H1 (cell line): ENCODE measurements at regions not wholly inside any gene's neighbourhood (a gene's known extent, or its start where the extent isn't known, plus 50 kb on each side); places are given as distances from the start of the nearest gene placed in this dataset.

Source experiments
- CTCF ChIA-PET: fragments of 300-600 bp; sonication (Branson Sonifier 250); formaldehyde crosslinking; loops from one replicate; lab custom pipeline; 2021; ENCODE audit not compliant: partially characterized antibody; lab: Charles Lee
- POLR2A ChIA-PET: fragments of 300-600 bp; sonication (Branson Sonifier 250); formaldehyde crosslinking; loops from one replicate; lab custom pipeline; 2021; ENCODE audit warnings: inconsistent platforms; ENCODE audit not compliant: partially characterized antibody; lab: Charles Lee
- DNase-seq, 2 experiments: peaks; one replicate each; pipeline versions ENCODE4 v3.0.0 to v3.0.0-alpha.2; 2010 to 2022; ENCODE audit warnings: low spot score in 2 of 2, low read depth in 1 of 2, mixed read lengths in 1 of 2
- FAIRE-seq: peaks from 2 replicates; lab custom pipeline; 2011; peaks lifted over from hg19 to GRCh38; lab: Jason Lieb, UNC
- H2AFZ ChIP-seq: 2 replicates; pipeline ENCODE4 v1.8.1; 2012; ENCODE audit warnings: low read length, inconsistent platforms
- H2AK5ac ChIP-seq: 2 replicates; pipeline ENCODE4 v1.6.1; 2013; ENCODE audit warnings: low read depth, low read length
- H2BK120ac ChIP-seq: replicated peaks from 2 replicates; pipeline ENCODE3; 2013; ENCODE audit warnings: low read depth, low read length, inconsistent platforms
- H2BK12ac ChIP-seq: 2 replicates; pipeline ENCODE4 v1.6.1; 2013; ENCODE audit warnings: low read depth, low read length
- H2BK15ac ChIP-seq: 2 replicates; pipeline ENCODE4 v1.6.1; 2013; ENCODE audit warnings: low read length
- H2BK20ac ChIP-seq: 2 replicates; pipeline ENCODE4 v1.6.1; 2013; ENCODE audit warnings: low read length
- H2BK5ac ChIP-seq: 2 replicates; pipeline ENCODE4 v1.6.1; 2013; ENCODE audit warnings: low read depth, low read length
- H3K14ac ChIP-seq: 2 replicates; pipeline ENCODE4 v1.6.1; 2013; ENCODE audit warnings: inconsistent platforms; ENCODE audit not compliant: insufficient read length
- H3K18ac ChIP-seq: 2 replicates; pipeline ENCODE4 v1.6.1; 2013; ENCODE audit warnings: low read length; ENCODE audit errors: extremely low read depth
- H3K23ac ChIP-seq: 2 replicates; pipeline ENCODE4 v1.6.1; 2013; ENCODE audit warnings: inconsistent platforms; ENCODE audit not compliant: insufficient read length
- H3K23me2 ChIP-seq: 2 replicates; pipeline ENCODE4 v1.6.1; 2013; ENCODE audit warnings: low read depth, low read length
- H3K27ac ChIP-seq: 2 replicates; pipeline ENCODE4 v1.6.1; 2011; ENCODE audit warnings: low read depth, low read length, inconsistent platforms
- H3K27me3 ChIP-seq, 4 experiments: replicated peaks in 1 of 4; 1 replicate in 1 of 4; 2 replicates in 3 of 4; pipeline versions ENCODE4 v1.6.1 to v1.8.1; 2011 to 2013; ENCODE audit warnings: low read length in 3 of 4, mild to moderate bottlenecking in 3 of 4, inconsistent platforms in 2 of 4, mixed read lengths in 2 of 4, moderate library complexity in 1 of 4; ENCODE audit not compliant: control insufficient read depth in 3 of 4, insufficient read depth in 3 of 4; ENCODE audit errors: extremely low read depth in 1 of 4
- H3K36me3 ChIP-seq, 4 experiments: 2 replicates each; pipeline versions ENCODE4 v1.6.1 to v1.8.1; 2011 to 2013; ENCODE audit warnings: mild to moderate bottlenecking in 4 of 4, low read length in 3 of 4, moderate library complexity in 2 of 4, control low read depth in 1 of 4, inconsistent platforms in 1 of 4; ENCODE audit not compliant: insufficient read depth in 4 of 4, control insufficient read depth in 2 of 4
- H3K4ac ChIP-seq: replicated peaks from 2 replicates; pipeline ENCODE3; 2013; ENCODE audit warnings: low read length, low read depth, mixed read lengths, inconsistent platforms; ENCODE audit not compliant: insufficient read length
- H3K4me1 ChIP-seq, 4 experiments: replicated peaks in 1 of 4; 1 replicate in 1 of 4; 2 replicates in 3 of 4; pipeline versions ENCODE4 v1.6.1 to v1.8.1; 2011 to 2013; ENCODE audit warnings: low read length in 3 of 4, inconsistent platforms in 2 of 4, mixed read lengths in 1 of 4; ENCODE audit not compliant: insufficient read depth in 4 of 4, control insufficient read depth in 3 of 4
- H3K4me2 ChIP-seq, 2 experiments: 2 replicates each; pipeline versions ENCODE4 v1.6.1 to v1.8.1; 2011 to 2013; ENCODE audit warnings: low read depth in 2 of 2, low read length in 2 of 2, control low read depth in 1 of 2, inconsistent platforms in 1 of 2, mild to moderate bottlenecking in 1 of 2; ENCODE audit not compliant: insufficient read depth in 1 of 2
- H3K4me3 ChIP-seq, 4 experiments: fragments of 200-600, 300-600 bp in 1 of 4; sonication (generic), shearing (Covaris generic), sonication (Bioruptor Twin) in 1 of 4; 2 replicates each; pipeline versions ENCODE4 v1.5.1 to v1.8.1; 2011 to 2016; ENCODE audit warnings: low read length in 4 of 4, low read depth in 3 of 4, control low read depth in 2 of 4, inconsistent platforms in 2 of 4, mild to moderate bottlenecking in 2 of 4, mixed read lengths in 1 of 4, moderate library complexity in 1 of 4; ENCODE audit not compliant: insufficient read depth in 2 of 4; ENCODE audit errors: extremely low read depth in 1 of 4
- H3K56ac ChIP-seq: replicated peaks from 2 replicates; pipeline ENCODE3; 2013; ENCODE audit warnings: low read depth, mild to moderate bottlenecking, mixed read lengths, low read length, inconsistent platforms; ENCODE audit not compliant: insufficient read length
- H3K79me1 ChIP-seq: 2 replicates; pipeline ENCODE4 v1.6.1; 2013; ENCODE audit warnings: low read depth, low read length, control low read depth
- H3K79me2 ChIP-seq, 2 experiments: 2 replicates each; pipeline versions ENCODE4 v1.6.1 to v1.8.1; 2012 to 2013; ENCODE audit warnings: low read length in 2 of 2, mild to moderate bottlenecking in 2 of 2, inconsistent platforms in 1 of 2; ENCODE audit not compliant: insufficient read depth in 2 of 2, control insufficient read depth in 1 of 2
- H3K9ac ChIP-seq, 4 experiments: replicated peaks in 1 of 4; 1 replicate in 1 of 4; 2 replicates in 3 of 4; pipeline versions ENCODE4 v1.6.1 to v1.8.1; 2011 to 2013; ENCODE audit warnings: low read depth in 3 of 4, low read length in 3 of 4, control low read depth in 2 of 4, mild to moderate bottlenecking in 2 of 4, moderate library complexity in 2 of 4, inconsistent platforms in 1 of 4; ENCODE audit errors: extremely low read depth in 1 of 4
- H3K9me3 ChIP-seq, 2 experiments: 2 replicates each; pipeline versions ENCODE4 v1.6.1 to v1.8.1; 2012 to 2013; ENCODE audit warnings: mild to moderate bottlenecking in 2 of 2, moderate library complexity in 2 of 2, control low read depth in 1 of 2, inconsistent platforms in 1 of 2, low read depth in 1 of 2, low read length in 1 of 2, mixed read lengths in 1 of 2; ENCODE audit not compliant: insufficient read depth in 2 of 2
- H4K20me1 ChIP-seq, 2 experiments: replicated peaks in 1 of 2; 2 replicates each; pipeline versions ENCODE3 to v1.8.1; 2011 to 2013; ENCODE audit warnings: inconsistent platforms in 2 of 2, low read length in 2 of 2, mild to moderate bottlenecking in 1 of 2; ENCODE audit not compliant: insufficient read depth in 2 of 2, control insufficient read depth in 1 of 2
- H4K5ac ChIP-seq: 2 replicates; pipeline ENCODE4 v1.6.1; 2013; ENCODE audit warnings: low read length, low read depth, mixed read lengths, inconsistent platforms; ENCODE audit not compliant: insufficient read length
- H4K8ac ChIP-seq: 2 replicates; pipeline ENCODE4 v1.8.0; 2013; ENCODE audit warnings: mild to moderate bottlenecking, moderate library complexity, low read length, inconsistent platforms; ENCODE audit not compliant: insufficient read depth; ENCODE audit errors: extremely low read depth
- H4K91ac ChIP-seq: replicated peaks from 2 replicates; pipeline ENCODE3; 2013; ENCODE audit warnings: low read length, mixed read lengths, inconsistent platforms; ENCODE audit not compliant: insufficient read length
- BACH1 ChIP-seq: IDR thresholded peaks from 2 replicates; pipeline ENCODE4 v1.6.1; 2012; ENCODE audit warnings: low read length, improper control_type of control experiment
- BCL11A ChIP-seq, 2 experiments: IDR thresholded peaks; one replicate each; pipeline ENCODE4 v1.6.1; 2011; ENCODE audit warnings: low read depth in 2 of 2, low read length in 2 of 2, mild to moderate bottlenecking in 2 of 2
- CBX5 ChIP-seq: fragments of 300-800, 300-1000 bp; sonication (generic); IDR thresholded peaks from 2 replicates; pipeline ENCODE4 v1.7.1; 2016; ENCODE audit warnings: antibody characterized with exemption, low read length, low read depth
- CHD1 ChIP-seq: IDR thresholded peaks from 2 replicates; pipeline ENCODE4 v1.6.1; 2012; ENCODE audit warnings: low read depth, low read length, improper control_type of control experiment
- HDAC2 ChIP-seq, 2 experiments: fragments of 300-600 bp in 1 of 2; sonication (generic) in 1 of 2; IDR thresholded peaks; 2 replicates each; pipeline ENCODE4 v1.6.1; 2011 to 2012; ENCODE audit warnings: low read depth in 2 of 2, low read length in 2 of 2, mild to moderate bottlenecking in 2 of 2, moderate library complexity in 2 of 2, borderline replicate concordance in 1 of 2, inconsistent platforms in 1 of 2
- KDM4A ChIP-seq: IDR thresholded peaks from one replicate; pipeline ENCODE4 v1.7.1; 2012; ENCODE audit warnings: low read depth, mild to moderate bottlenecking, moderate library complexity, low read length, inconsistent platforms; ENCODE audit not compliant: severe bottlenecking
- MAFK ChIP-seq: IDR thresholded peaks from 2 replicates; pipeline ENCODE4 v1.6.1; 2012; ENCODE audit warnings: low read depth, mild to moderate bottlenecking, improper control_type of control experiment, low read length
- NANOG ChIP-seq: IDR thresholded peaks from 2 replicates; pipeline ENCODE4 v1.6.1; 2011; ENCODE audit warnings: low read length, low read depth, mild to moderate bottlenecking, inconsistent platforms; ENCODE audit not compliant: insufficient read depth, poor library complexity, severe bottlenecking
- POLR2AphosphoS5 ChIP-seq: IDR thresholded peaks from 2 replicates; pipeline ENCODE4 v1.6.1; 2011; ENCODE audit warnings: low read depth, low read length
- RXRA ChIP-seq: IDR thresholded peaks from 2 replicates; pipeline ENCODE4 v1.6.1; 2011; ENCODE audit warnings: low read depth, mild to moderate bottlenecking, low read length, moderate library complexity; ENCODE audit not compliant: insufficient read depth
- SIRT6 ChIP-seq: IDR thresholded peaks from one replicate; pipeline ENCODE4 v1.7.1; 2012; ENCODE audit warnings: low read length, inconsistent platforms
- SP1 ChIP-seq: IDR thresholded peaks from 2 replicates; pipeline ENCODE4 v1.6.1; 2011; ENCODE audit warnings: low read depth, low read length
- SRF ChIP-seq: IDR thresholded peaks from 2 replicates; pipeline ENCODE4 v1.6.1; 2011; ENCODE audit warnings: mild to moderate bottlenecking, low read depth, low read length, moderate library complexity
- ZNF274 ChIP-seq: IDR thresholded peaks from 2 replicates; pipeline ENCODE4 v1.7.0; 2012; ENCODE audit warnings: low read length, borderline replicate concordance; ENCODE audit errors: extremely low read depth
- WGBS, 2 experiments: shearing (Covaris generic) in 1 of 2; methylation state at CpG; one replicate each; pipeline versions ENCODE4 v1.1.6 to v1.1.7; 2013 to 2015; ENCODE audit warnings: low lambda C conversion rate in 2 of 2, mixed read lengths in 2 of 2, inconsistent platforms in 1 of 2, low coverage in 1 of 2, missing lambda C conversion rate in 1 of 2; ENCODE audit not compliant: insufficient replicate concordance in 2 of 2, insufficient coverage in 1 of 2, insufficient read length in 1 of 2; ENCODE audit errors: extremely low coverage in 1 of 2, missing lambda C conversion rate in 1 of 2; 5-methylcytosine and 5-hydroxymethylcytosine counted together

- no peaks in the 10 kb centered on the region for H3K4me1 ChIP-seq
- DNase-seq (no peak), FAIRE-seq (no peak)
- no peak overlapping the region for H2BK5ac ChIP-seq
- no peaks in the 10 kb centered on the region for H4K20me1 ChIP-seq
- no peak overlapping the region for H3K56ac ChIP-seq
- H3K9me3 ChIP-seq, result no peaks in the 10 kb centered on the region
- H2BK120ac ChIP-seq, result no peak overlapping the region
- H3K14ac ChIP-seq, result no peak overlapping the region
- no peak overlapping the region for H3K18ac ChIP-seq
- no peaks in the 10 kb centered on the region for H3K23me2 ChIP-seq
- no peak overlapping the region for H3K4ac ChIP-seq
- no peak overlapping the region for H2AFZ ChIP-seq
- no peak overlapping the region for H4K91ac ChIP-seq
- H3K9ac ChIP-seq, result no peak overlapping the region
- H4K8ac ChIP-seq, result no peak overlapping the region
- H3K23ac ChIP-seq, result no peak overlapping the region
- CTCF ChIA-PET, result no interaction called here
- WGBS, 2 experiments, result 92% methylated on average over 3 of the region's 3 CpGs; no CpG with 5 or more reads in 1 of the 2 experiments
- POLR2A ChIA-PET, result no interaction called here
- no peaks in the 10 kb centered on the region for H3K36me3 ChIP-seq
- H2BK12ac ChIP-seq, result no peak overlapping the region
- H3K4me3 ChIP-seq, result no peak overlapping the region
- H3K27me3 ChIP-seq, result no peaks in the 10 kb centered on the region; a peak in 1 of 7 replicates
- H3K79me2 ChIP-seq, result no peaks in the 10 kb centered on the region
- H2BK20ac ChIP-seq, result no peak overlapping the region
- H3K79me1 ChIP-seq, result no peaks in the 10 kb centered on the region
- H2AK5ac ChIP-seq, result no peak overlapping the region
- H3K4me2 ChIP-seq, result no peak overlapping the region
- no peak overlapping the region for H3K27ac ChIP-seq
- H4K5ac ChIP-seq, result no peak overlapping the region
- no peak overlapping the region for H2BK15ac ChIP-seq
- TF ChIP-seq CBX5 (no peak), NANOG (no peak), SIRT6 (no peak), MAFK (no peak), ZNF274 (no peak), SP1 (no peak), BCL11A (IDR thresholded peaks at IDR 0.05; ENCODE audit: low read depth in 2 of 2, low read length in 2 of 2) (no peak), RXRA (no peak), CHD1 (no peak), BACH1 (no peak), KDM4A (no peak), POLR2AphosphoS5 (no peak), HDAC2 (IDR thresholded peaks at IDR 0.05; ENCODE audit: borderline replicate concordance in 1 of 2, low read depth in 2 of 2, low read length in 2 of 2) (no peak), SRF (no peak)
These were observed 73.3 kb upstream of the MON1B start for GRCh38 chr16:77117707-77118106.
